ENCODE measurements at regions not wholly inside any gene's neighbourhood (a gene's known extent, or its start where the extent isn't known, plus 50 kb on each side); places are given as distances from the start of the nearest gene placed in this dataset.

DNA sequence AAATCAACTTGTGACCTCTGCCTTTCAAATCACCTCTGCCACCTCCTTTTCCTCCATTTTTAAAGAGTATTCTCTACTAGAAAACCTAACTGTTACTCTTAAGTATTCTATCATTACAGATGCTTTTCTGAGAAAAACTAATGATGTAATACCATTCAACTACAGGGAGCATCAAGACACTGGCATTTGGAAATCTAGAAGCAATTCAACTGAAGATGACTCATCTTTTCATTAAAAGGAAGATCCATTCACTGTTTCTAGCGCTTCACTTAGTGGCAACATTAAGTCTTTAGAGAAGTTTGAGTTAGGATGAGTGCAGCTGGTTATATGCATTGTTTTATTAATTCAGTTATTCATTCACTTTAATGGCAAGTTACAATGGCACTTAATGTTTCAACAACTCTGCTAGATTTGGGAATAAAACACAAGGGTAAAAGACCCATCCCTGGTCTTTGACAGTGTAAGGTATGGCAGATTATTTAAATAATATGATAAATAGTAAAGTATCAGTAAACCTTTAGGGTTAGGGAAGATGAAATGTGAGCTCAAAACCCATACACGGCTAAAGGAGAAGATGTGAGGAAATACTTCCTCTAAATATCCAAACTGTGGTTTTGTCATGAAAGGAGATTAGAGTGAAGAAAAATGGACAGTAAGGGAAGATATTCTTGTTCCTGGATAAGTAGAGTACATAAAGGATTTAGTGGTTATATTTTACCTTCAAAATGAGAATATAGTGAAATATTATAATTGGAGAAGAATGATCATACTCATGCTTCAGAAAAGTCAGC is 61.7 kb downstream of the KCNJ2 start:
- no peak for DNase-seq
- Mint-ChIP-seq H3K4me1 (no peaks in the 10 kb centered on the region), H3K27ac (no peak overlapping the region), H3K4me3 (no peak overlapping the region), H3K27me3 (peaks cover 0 to 2% of the 10 kb centered on the region in 2 donors), H3K36me3 (no peaks in the 10 kb centered on the region), H3K9me3 (peaks cover 2 to 7% (median 4%) of the 10 kb centered on the region in 5 donors)
- Histone ChIP-seq H3K27me3 (ENCODE audit: insufficient read depth, low read length, poor library complexity, severe bottlenecking) (no peaks in the 10 kb centered on the region), H3K36me3 (ENCODE audit: insufficient read depth, low read length) (no peaks in the 10 kb centered on the region), H3K27ac (ENCODE audit: low read depth, low read length) (no peak overlapping the region), H3K4me3 (ENCODE audit: low read length) (no peak overlapping the region), H3K9me3 (ENCODE audit: low read length) (no peaks in the 10 kb centered on the region), H3K4me1 (ENCODE audit: insufficient read depth, low read length) (no peaks in the 10 kb centered on the region)
- CTCF ChIA-PET: no interaction called here
- POLR2A ChIA-PET: no interaction called here

DNA sequence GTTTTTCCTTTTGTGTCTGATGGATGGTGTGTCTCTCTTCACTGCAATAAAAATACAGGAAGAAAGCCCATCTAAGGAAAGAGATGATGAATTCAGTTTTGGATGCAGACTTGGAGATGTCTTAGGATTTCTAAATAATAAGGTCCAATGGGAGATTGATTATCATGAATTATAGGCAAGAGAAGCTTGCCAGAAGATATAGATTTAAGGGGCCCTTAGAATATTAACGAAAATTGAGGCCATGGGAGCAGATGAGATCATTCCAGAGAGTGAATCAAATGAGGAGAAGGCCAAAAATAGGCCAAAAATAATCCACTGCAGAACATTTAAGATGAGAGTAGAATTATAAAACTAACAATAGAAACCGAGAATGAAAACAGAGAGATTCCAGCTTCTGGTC is 63.1 kb downstream of the KCNJ2 start:
- Mint-ChIP-seq H3K27me3 (peaks cover 0 to 2% of the 10 kb centered on the region in 2 donors), H3K4me1 (no peaks in the 10 kb centered on the region), H3K36me3 (no peaks in the 10 kb centered on the region), H3K27ac (no peak overlapping the region), H3K4me3 (no peak overlapping the region), H3K9me3 (peaks cover 2 to 9% (median 7%) of the 10 kb centered on the region in 5 donors)
- Histone ChIP-seq H3K4me1 (ENCODE audit: insufficient read depth, low read length) (no peaks in the 10 kb centered on the region), H3K9me3 (ENCODE audit: low read length) (no peaks in the 10 kb centered on the region), H3K36me3 (ENCODE audit: insufficient read depth, low read length) (no peaks in the 10 kb centered on the region), H3K27ac (ENCODE audit: low read depth, low read length) (no peak overlapping the region), H3K4me3 (ENCODE audit: low read length) (no peak overlapping the region), H3K27me3 (ENCODE audit: insufficient read depth, low read length, poor library complexity, severe bottlenecking) (no peaks in the 10 kb centered on the region)
- ChIA-PET CTCF (no interaction called here), POLR2A (no interaction called here)
- DNase-seq: no peak

DNA sequence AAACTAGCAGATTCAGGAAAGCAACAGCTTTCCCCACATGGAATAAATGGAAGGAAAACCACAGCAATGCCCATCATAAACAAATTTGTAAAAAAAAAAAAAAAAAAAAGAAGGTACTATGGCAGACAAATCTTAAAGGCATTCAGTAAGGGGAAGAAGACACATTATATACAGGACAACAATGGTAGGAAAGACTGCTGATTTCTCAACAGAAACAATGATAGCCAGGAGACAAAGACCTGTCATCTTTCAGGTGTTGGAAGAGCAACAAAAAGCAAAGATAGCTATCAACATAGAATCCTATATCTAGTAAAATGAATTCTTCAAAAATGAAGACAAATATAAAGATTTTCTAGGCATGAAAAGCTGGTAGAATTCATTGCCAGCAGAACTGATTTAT is 65.9 kb downstream of the KCNJ2 start:
- Histone ChIP-seq H3K4me3 (ENCODE audit: low read length) (no peak overlapping the region), H3K27me3 (ENCODE audit: insufficient read depth, low read length, poor library complexity, severe bottlenecking) (no peaks in the 10 kb centered on the region), H3K36me3 (ENCODE audit: insufficient read depth, low read length) (no peaks in the 10 kb centered on the region), H3K9me3 (ENCODE audit: low read length) (no peaks in the 10 kb centered on the region), H3K27ac (ENCODE audit: low read depth, low read length) (no peak overlapping the region), H3K4me1 (ENCODE audit: insufficient read depth, low read length) (no peaks in the 10 kb centered on the region)
- H3K27me3 Mint-ChIP-seq: peaks cover 0 to 2% of the 10 kb centered on the region in 2 donors
- H3K27ac Mint-ChIP-seq: no peak overlapping the region
- peaks cover 0 to 8% (median 5%) of the 10 kb centered on the region in 5 donors for H3K9me3 Mint-ChIP-seq
- H3K36me3 Mint-ChIP-seq: no peaks in the 10 kb centered on the region
- ChIA-PET CTCF (no interaction called here), POLR2A (no interaction called here)
- H3K4me1 Mint-ChIP-seq: no peaks in the 10 kb centered on the region
- H3K4me3 Mint-ChIP-seq: no peak overlapping the region
- DNase-seq: no peak

DNA sequence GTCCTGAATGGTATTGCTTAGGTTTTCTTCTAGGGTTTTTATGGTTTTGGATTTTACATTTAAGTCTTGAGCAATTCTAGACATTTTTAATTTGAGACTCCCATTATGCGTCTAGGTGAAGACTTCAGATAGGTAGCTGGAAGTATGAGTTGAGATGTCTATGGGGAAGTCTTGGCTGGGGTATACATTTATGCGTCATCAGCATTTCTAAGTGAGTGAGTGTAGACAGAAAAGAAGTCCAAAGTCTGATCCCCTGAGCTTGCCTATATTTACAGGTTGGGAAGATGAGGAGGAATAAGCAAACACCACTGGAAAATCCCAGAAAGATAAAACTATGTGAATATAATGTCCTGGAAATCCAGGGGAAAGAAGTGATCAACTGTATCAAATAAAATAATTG is 68.9 kb downstream of the KCNJ2 start:
- H3K9me3 ChIP-seq (ENCODE audit: low read length): no peaks in the 10 kb centered on the region
- H3K4me3 Mint-ChIP-seq: no peak overlapping the region
- H3K27ac ChIP-seq (ENCODE audit: low read depth, low read length): no peak overlapping the region

DNA sequence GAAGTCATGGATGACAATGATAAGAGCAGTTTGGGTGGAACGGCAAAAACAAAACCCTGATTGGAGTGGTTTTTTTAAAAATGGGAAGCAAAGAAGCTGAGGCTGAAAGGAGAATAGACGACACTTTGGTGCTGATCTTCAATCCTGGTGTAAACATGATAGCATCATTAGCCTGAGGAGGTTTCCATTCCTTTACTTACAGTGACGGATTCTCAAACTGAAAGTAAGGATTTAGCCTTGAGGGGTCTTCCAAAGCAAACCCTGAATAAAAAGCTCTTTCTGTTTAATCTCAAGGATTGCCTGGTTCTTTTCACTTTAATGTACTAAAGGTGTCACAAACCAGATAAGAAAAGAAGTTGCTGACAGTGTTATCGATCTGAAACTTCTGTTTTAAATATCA is 69.3 kb downstream of the KCNJ2 start:
- H3K4me3 Mint-ChIP-seq: no peak overlapping the region
- Histone ChIP-seq H3K27ac (ENCODE audit: low read depth, low read length) (no peak overlapping the region), H3K9me3 (ENCODE audit: low read length) (no peaks in the 10 kb centered on the region), H3K4me1 (ENCODE audit: insufficient read depth, low read length) (no peaks in the 10 kb centered on the region), H3K27me3 (ENCODE audit: insufficient read depth, low read length, poor library complexity, severe bottlenecking) (no peaks in the 10 kb centered on the region), H3K36me3 (ENCODE audit: insufficient read depth, low read length) (no peaks in the 10 kb centered on the region), H3K4me3 (ENCODE audit: low read length) (no peak overlapping the region)
- no peak for DNase-seq
- ChIA-PET CTCF (interaction anchor here (1.4 kb wide), 1 partner anchor 12 kb away, joined by 3 read pairs; no protein-coding TSS in a partner anchor), POLR2A (no interaction called here)
- H3K27ac Mint-ChIP-seq: no peak overlapping the region
- no peaks in the 10 kb centered on the region for H3K36me3 Mint-ChIP-seq
- peaks cover 0 to 3% of the 10 kb centered on the region in 2 donors for H3K27me3 Mint-ChIP-seq
- H3K4me1 Mint-ChIP-seq: no peaks in the 10 kb centered on the region
- peaks cover 0 to 7% (median 4%) of the 10 kb centered on the region in 5 donors for H3K9me3 Mint-ChIP-seq

More for the DNA sequence above, 68.9 kb downstream of the KCNJ2 start:
- Histone ChIP-seq H3K36me3 (ENCODE audit: insufficient read depth, low read length) (no peaks in the 10 kb centered on the region), H3K4me1 (ENCODE audit: insufficient read depth, low read length) (no peaks in the 10 kb centered on the region), H3K4me3 (ENCODE audit: low read length) (no peak overlapping the region), H3K27me3 (ENCODE audit: insufficient read depth, low read length, poor library complexity, severe bottlenecking) (no peaks in the 10 kb centered on the region)
- Mint-ChIP-seq H3K4me1 (no peaks in the 10 kb centered on the region), H3K36me3 (no peaks in the 10 kb centered on the region), H3K9me3 (peaks cover 0 to 7% (median 4%) of the 10 kb centered on the region in 5 donors), H3K27me3 (peaks cover 0 to 3% of the 10 kb centered on the region in 2 donors), H3K27ac (no peak overlapping the region)
- no peak for DNase-seq
- ChIA-PET POLR2A (no interaction called here), CTCF (no interaction called here)

DNA sequence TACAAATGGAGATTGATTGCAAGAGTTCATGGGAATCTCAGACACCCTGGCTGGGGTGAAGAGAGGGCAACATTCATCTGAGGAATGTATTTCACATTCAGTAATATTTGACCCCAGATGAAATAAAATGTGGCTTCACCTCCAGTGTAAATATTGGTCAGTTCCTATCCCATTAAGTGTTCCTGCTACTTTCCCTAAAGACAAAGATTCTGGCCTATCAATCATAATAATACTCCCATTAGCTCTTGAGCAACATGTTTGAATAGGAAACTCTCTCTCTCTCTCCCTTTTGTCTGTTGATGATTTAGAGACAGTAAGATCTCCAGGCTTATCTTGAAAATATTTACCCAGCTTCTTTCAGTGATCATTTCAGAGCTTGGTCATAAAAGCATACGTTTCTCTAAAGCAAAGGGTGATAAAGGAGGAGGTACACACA is 70.1 kb downstream of the KCNJ2 start:
- no peaks in the 10 kb centered on the region for H3K4me1 ChIP-seq (ENCODE audit: insufficient read depth, low read length)
- H3K27ac Mint-ChIP-seq: no peak overlapping the region
- H3K9me3 ChIP-seq (ENCODE audit: low read length): no peaks in the 10 kb centered on the region
- H3K27me3 ChIP-seq (ENCODE audit: insufficient read depth, low read length, poor library complexity, severe bottlenecking): no peaks in the 10 kb centered on the region
- H3K4me3 ChIP-seq (ENCODE audit: low read length): no peak overlapping the region
- ChIA-PET POLR2A (no interaction called here), CTCF (interaction anchor here (1.4 kb wide), 1 partner anchor 11 kb away, joined by 3 read pairs; no protein-coding TSS in a partner anchor)
- H3K36me3 ChIP-seq (ENCODE audit: insufficient read depth, low read length): no peaks in the 10 kb centered on the region
- peaks cover 0 to 1% of the 10 kb centered on the region in 2 donors for H3K27me3 Mint-ChIP-seq
- no peak for DNase-seq
- no peak overlapping the region for H3K4me3 Mint-ChIP-seq
- H3K4me1 Mint-ChIP-seq: no peaks in the 10 kb centered on the region
- H3K36me3 Mint-ChIP-seq: no peaks in the 10 kb centered on the region
- H3K27ac ChIP-seq (ENCODE audit: low read depth, low read length): no peak overlapping the region
- peaks cover 0 to 5% (median 4%) of the 10 kb centered on the region in 5 donors for H3K9me3 Mint-ChIP-seq

DNA sequence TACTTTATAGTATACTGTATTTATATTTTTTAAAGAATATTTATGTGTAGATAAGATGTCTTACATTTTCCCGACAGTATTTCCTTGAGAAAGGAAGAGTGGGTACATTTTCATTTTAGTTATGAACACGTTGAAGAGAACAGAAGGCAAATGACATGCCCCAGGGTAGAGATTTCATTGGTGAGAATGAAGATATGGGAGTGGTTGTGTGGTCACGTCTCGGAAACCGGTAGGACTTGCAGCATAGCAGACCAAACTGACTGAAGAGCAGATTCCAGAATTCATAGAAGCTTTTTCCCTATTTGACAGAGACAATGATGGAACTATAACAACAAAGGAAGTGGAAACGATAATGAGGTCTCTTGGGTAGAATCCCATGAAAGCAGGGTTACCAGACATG is 71.7 kb downstream of the KCNJ2 start:
- no peak for DNase-seq
- Mint-ChIP-seq H3K27me3 (peaks cover 0 to 1% of the 10 kb centered on the region in 2 donors), H3K9me3 (peaks cover 0 to 5% (median 4%) of the 10 kb centered on the region in 5 donors), H3K4me3 (no peak overlapping the region), H3K36me3 (no peaks in the 10 kb centered on the region), H3K27ac (no peak overlapping the region), H3K4me1 (no peaks in the 10 kb centered on the region)
- Histone ChIP-seq H3K4me1 (ENCODE audit: insufficient read depth, low read length) (no peaks in the 10 kb centered on the region), H3K27me3 (ENCODE audit: insufficient read depth, low read length, poor library complexity, severe bottlenecking) (no peaks in the 10 kb centered on the region), H3K4me3 (ENCODE audit: low read length) (no peak overlapping the region), H3K9me3 (ENCODE audit: low read length) (no peaks in the 10 kb centered on the region), H3K36me3 (ENCODE audit: insufficient read depth, low read length) (no peaks in the 10 kb centered on the region), H3K27ac (ENCODE audit: low read depth, low read length) (no peak overlapping the region)
- POLR2A ChIA-PET: no interaction called here
- CTCF ChIA-PET: no interaction called here

DNA sequence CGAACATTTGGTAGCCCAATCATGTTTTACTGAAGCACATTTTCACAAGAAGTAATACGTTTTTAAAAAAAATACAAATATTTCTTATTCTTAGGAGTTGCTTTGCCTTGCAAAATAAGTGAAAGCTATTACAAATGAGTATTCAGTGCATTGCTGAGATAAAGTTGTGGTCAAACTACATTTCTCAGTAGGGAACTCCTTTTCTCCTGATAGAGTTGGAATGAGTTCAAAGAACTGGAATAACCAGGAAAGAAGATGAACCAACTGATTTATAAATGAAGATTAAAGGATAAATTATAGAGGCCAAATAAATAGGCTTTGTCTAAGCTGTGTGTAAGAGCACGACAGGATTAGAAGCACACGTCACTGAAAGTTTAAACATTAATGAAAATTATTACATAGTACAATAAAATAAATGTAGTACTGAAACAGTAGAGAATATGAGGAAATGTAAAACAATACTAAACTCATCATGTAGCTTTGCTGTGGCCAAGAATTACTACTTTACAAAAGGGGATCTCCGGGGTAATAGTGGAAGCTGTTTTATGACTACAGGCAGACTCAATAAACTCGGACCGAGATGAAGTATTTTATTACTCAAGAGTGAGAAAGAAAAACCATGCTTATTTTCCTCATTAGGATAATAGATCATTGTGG is 73.6 kb downstream of the KCNJ2 start:
- Histone ChIP-seq H3K4me1 (ENCODE audit: insufficient read depth, low read length) (no peaks in the 10 kb centered on the region), H3K36me3 (ENCODE audit: insufficient read depth, low read length) (no peaks in the 10 kb centered on the region), H3K27me3 (ENCODE audit: insufficient read depth, low read length, poor library complexity, severe bottlenecking) (no peaks in the 10 kb centered on the region), H3K27ac (ENCODE audit: low read depth, low read length) (no peak overlapping the region), H3K4me3 (ENCODE audit: low read length) (no peak overlapping the region), H3K9me3 (ENCODE audit: low read length) (no peaks in the 10 kb centered on the region)
- ChIA-PET CTCF (no interaction called here), POLR2A (no interaction called here)
- Mint-ChIP-seq H3K27me3 (peaks cover 0 to 1% of the 10 kb centered on the region in 2 donors), H3K9me3 (peaks cover 0 to 4% (median 0%) of the 10 kb centered on the region in 5 donors), H3K4me3 (no peak overlapping the region), H3K36me3 (no peaks in the 10 kb centered on the region), H3K27ac (no peak overlapping the region), H3K4me1 (no peaks in the 10 kb centered on the region)
- DNase-seq: no peak

All from CD8-positive, alpha-beta memory T cell (primary cell).